ENCODE measurements at regions not wholly inside any gene's neighbourhood (a gene's known extent, or its start where the extent isn't known, plus 50 kb on each side); places are given as distances from the start of the nearest gene placed in this dataset.
"Not testable (repeated sequence)": the region's sequence is repeated elsewhere in the genome, so short reads cannot be mapped to it uniquely, and the experiment has no call there.

- not testable (repeated sequence) for DNase-seq (ENCODE audit: low read depth in 1 of 2, low spot score in 1 of 2)
These were observed 159.4 kb downstream of the SKIDA1 start for GRCh38 chr10:21366108-21366507.

GRCh38 chr10:21364196-21365114 is 161.0 kb downstream of the SKIDA1 start:
- no peak for DNase-seq (ENCODE audit: low read depth in 1 of 2, low spot score in 1 of 2)

GRCh38 chr10:21363731-21364104 is 161.8 kb downstream of the SKIDA1 start:
- no peak for DNase-seq (ENCODE audit: low read depth in 1 of 2, low spot score in 1 of 2)

GRCh38 chr10:21363092-21363730 is 162.3 kb downstream of the SKIDA1 start:
- DNase-seq (ENCODE audit: low read depth in 1 of 2, low spot score in 1 of 2) = no peak

GRCh38 chr10:21359202-21359601 is 166.3 kb downstream of the SKIDA1 start:
- DNase-seq (ENCODE audit: low read depth in 1 of 2, low spot score in 1 of 2) = no peak

- no peak for DNase-seq (ENCODE audit: low read depth in 1 of 2, low spot score in 1 of 2)
These were observed 169.9 kb downstream of the SKIDA1 start for GRCh38 chr10:21355591-21356011.

- DNase-seq (ENCODE audit: low read depth in 1 of 2, low spot score in 1 of 2) = no peak
These were observed 172.6 kb downstream of the SKIDA1 start for GRCh38 chr10:21352886-21353285.

- DNase-seq (ENCODE audit: low read depth in 1 of 2, low spot score in 1 of 2) = not testable (repeated sequence)
These were observed 173.9 kb downstream of the SKIDA1 start for GRCh38 chr10:21351594-21351993.

GRCh38 chr10:21349912-21350286 is 175.6 kb downstream of the SKIDA1 start:
- DNase-seq (ENCODE audit: low read depth in 1 of 2, low spot score in 1 of 2) = no peak

- no peak for DNase-seq (ENCODE audit: low read depth in 1 of 2, low spot score in 1 of 2)
These were observed 177.7 kb downstream of the SKIDA1 start for GRCh38 chr10:21347785-21348170.

- no peak for DNase-seq (ENCODE audit: low read depth in 1 of 2, low spot score in 1 of 2)
These were observed 178.3 kb downstream of the SKIDA1 start for GRCh38 chr10:21347043-21347784.

GRCh38 chr10:21343087-21343486 is 182.4 kb downstream of the SKIDA1 start:
- no peak for DNase-seq (ENCODE audit: low read depth in 1 of 2, low spot score in 1 of 2)

- DNase-seq (ENCODE audit: low read depth in 1 of 2, low spot score in 1 of 2) = not testable (repeated sequence)
These were observed 183.0 kb downstream of the SKIDA1 start for GRCh38 chr10:21342499-21342898.

GRCh38 chr10:21340331-21340730 is 185.2 kb downstream of the SKIDA1 start:
- DNase-seq (ENCODE audit: low read depth in 1 of 2, low spot score in 1 of 2) = no peak

GRCh38 chr10:21337171-21337792 is 188.2 kb downstream of the SKIDA1 start:
- no peak for DNase-seq (ENCODE audit: low read depth in 1 of 2, low spot score in 1 of 2)

GRCh38 chr10:21336476-21337170 is 188.9 kb downstream of the SKIDA1 start:
- no peak for DNase-seq (ENCODE audit: low read depth in 1 of 2, low spot score in 1 of 2)

- no peak for DNase-seq (ENCODE audit: low read depth in 1 of 2, low spot score in 1 of 2)
These were observed 190.4 kb downstream of the SKIDA1 start for GRCh38 chr10:21334891-21335696.

GRCh38 chr10:21330628-21331020 is 194.9 kb downstream of the SKIDA1 start:
- DNase-seq (ENCODE audit: low read depth in 1 of 2, low spot score in 1 of 2) = no peak

- no peak for DNase-seq (ENCODE audit: low read depth in 1 of 2, low spot score in 1 of 2)
These were observed 195.4 kb downstream of the SKIDA1 start for GRCh38 chr10:21329995-21330627.

All from activated CD4-positive, alpha-beta T cell treated with anti-CD3 and anti-CD28 coated beads, Interleukin-2, amount 50 U/mL, for 24 hours (primary cell).